ENCODE measurements at regions not wholly inside any gene's neighbourhood (a gene's known extent, or its start where the extent isn't known, plus 50 kb on each side); places are given as distances from the start of the nearest gene placed in this dataset.

DNA sequence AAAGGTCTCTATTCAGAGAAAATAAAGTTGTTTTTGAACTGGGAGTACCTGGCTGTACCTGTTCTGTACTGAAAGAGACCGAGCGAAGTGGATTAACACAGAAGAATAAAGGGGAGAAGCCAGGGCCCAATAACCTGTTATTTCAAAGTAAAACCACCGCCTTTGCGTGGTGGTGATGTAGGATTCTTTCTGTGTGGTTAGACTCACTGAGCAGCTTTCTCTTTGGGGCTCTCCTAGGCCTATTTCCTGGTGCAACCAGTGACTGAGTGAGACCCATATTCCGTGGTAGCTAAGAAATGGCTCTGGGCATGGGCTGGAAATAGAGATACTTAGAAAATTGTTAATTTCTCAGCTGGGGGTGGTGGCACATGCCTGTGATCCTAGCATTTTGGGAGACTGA is 99.9 kb downstream of the XCL2 start:
- TF ChIP-seq, protein P1, sequence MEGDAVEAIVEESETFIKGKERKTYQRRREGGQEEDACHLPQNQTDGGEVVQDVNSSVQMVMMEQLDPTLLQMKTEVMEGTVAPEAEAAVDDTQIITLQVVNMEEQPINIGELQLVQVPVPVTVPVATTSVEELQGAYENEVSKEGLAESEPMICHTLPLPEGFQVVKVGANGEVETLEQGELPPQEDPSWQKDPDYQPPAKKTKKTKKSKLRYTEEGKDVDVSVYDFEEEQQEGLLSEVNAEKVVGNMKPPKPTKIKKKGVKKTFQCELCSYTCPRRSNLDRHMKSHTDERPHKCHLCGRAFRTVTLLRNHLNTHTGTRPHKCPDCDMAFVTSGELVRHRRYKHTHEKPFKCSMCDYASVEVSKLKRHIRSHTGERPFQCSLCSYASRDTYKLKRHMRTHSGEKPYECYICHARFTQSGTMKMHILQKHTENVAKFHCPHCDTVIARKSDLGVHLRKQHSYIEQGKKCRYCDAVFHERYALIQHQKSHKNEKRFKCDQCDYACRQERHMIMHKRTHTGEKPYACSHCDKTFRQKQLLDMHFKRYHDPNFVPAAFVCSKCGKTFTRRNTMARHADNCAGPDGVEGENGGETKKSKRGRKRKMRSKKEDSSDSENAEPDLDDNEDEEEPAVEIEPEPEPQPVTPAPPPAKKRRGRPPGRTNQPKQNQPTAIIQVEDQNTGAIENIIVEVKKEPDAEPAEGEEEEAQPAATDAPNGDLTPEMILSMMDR (conservative IDR thresholded peaks at IDR 0.05; ENCODE audit: low read depth, low read length): no peak
- TF ChIP-seq EZH2 (IDR thresholded peaks at IDR 0.05; ENCODE audit: borderline replicate concordance, low read depth, low read length, poor library complexity, severe bottlenecking): no peak
- no peak for DNase-seq (ENCODE audit: low spot score)
- ChIA-PET POLR2A (ENCODE audit: low non-redundant PET) (no interaction called here), CTCF (interaction anchor here (1.0 to 1.6 kb wide), 2 partner anchors 102 to 134 kb away, joined by 3 to 9 read pairs; no protein-coding TSS in a partner anchor)
- Histone ChIP-seq H3K4me3 (ENCODE audit: low read depth, low read length, poor library complexity, severe bottlenecking) (no peak overlapping the region), H3K36me3 (ENCODE audit: insufficient read depth, low read length, poor library complexity, severe bottlenecking) (no peaks in the 10 kb centered on the region), H3K4me1 (ENCODE audit: insufficient read depth, low read length, poor library complexity, severe bottlenecking) (no peaks in the 10 kb centered on the region), H3K27ac (ENCODE audit: low read depth, low read length, poor library complexity, severe bottlenecking) (no peak overlapping the region), H3K9me3 (ENCODE audit: low read depth, low read length, poor library complexity, severe bottlenecking) (no peaks in the 10 kb centered on the region), H3K27me3 (replicated peaks; ENCODE audit: insufficient read depth, low read depth, low read length, poor library complexity) (no peaks in the 10 kb centered on the region)
- BruUV-seq (replicated peaks): no TSS peak
- intact Hi-C loops (cut with micrococcal nuclease; ENCODE audit: unreplicated experiment): no loop called here

DNA sequence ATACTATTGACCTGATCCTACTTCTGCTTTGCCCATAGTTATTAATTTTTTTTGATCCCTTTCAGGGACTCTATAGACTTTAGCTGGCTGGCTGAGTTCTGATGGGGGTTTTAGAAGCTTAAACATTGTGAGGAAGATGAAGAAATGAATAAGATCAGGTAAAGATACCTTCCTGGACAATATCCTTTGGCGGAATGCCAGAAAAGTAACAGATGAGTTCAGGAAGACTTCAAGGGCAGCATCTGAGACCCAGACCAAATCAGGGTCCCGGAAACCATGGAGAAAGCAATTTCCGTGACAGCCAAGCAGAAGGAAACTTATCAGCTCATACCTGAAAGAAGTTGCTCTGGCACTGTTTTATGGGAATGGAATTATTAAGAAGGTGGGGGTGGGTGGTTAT is 100.4 kb downstream of the XCL2 start:
- Histone ChIP-seq H3K4me3 (ENCODE audit: low read depth, low read length, poor library complexity, severe bottlenecking) (no peak overlapping the region), H3K36me3 (ENCODE audit: insufficient read depth, low read length, poor library complexity, severe bottlenecking) (no peaks in the 10 kb centered on the region), H3K9me3 (ENCODE audit: low read depth, low read length, poor library complexity, severe bottlenecking) (no peaks in the 10 kb centered on the region), H3K27me3 (replicated peaks; ENCODE audit: insufficient read depth, low read depth, low read length, poor library complexity) (no peaks in the 10 kb centered on the region), H3K27ac (ENCODE audit: low read depth, low read length, poor library complexity, severe bottlenecking) (no peak overlapping the region), H3K4me1 (ENCODE audit: insufficient read depth, low read length, poor library complexity, severe bottlenecking) (no peaks in the 10 kb centered on the region)
- BruUV-seq (replicated peaks): no TSS peak
- DNase-seq (ENCODE audit: low spot score): no peak
- CTCF ChIA-PET: interaction anchor here (1.0 to 1.6 kb wide), 3 partner anchors 100 to 134 kb away, joined by 3 to 9 read pairs (median 3); no protein-coding TSS in a partner anchor
- intact Hi-C loops (cut with micrococcal nuclease; ENCODE audit: unreplicated experiment): no loop called here
- POLR2A ChIA-PET (ENCODE audit: low non-redundant PET): interaction anchor here (0.5 kb wide), 1 partner anchor 166 kb away, joined by 4 read pairs; no protein-coding TSS in a partner anchor
- TF ChIP-seq, protein P1 (conservative IDR thresholded peaks at IDR 0.05; ENCODE audit: low read depth, low read length): no peak
- TF ChIP-seq EZH2 (IDR thresholded peaks at IDR 0.05; ENCODE audit: borderline replicate concordance, low read depth, low read length, poor library complexity, severe bottlenecking): no peak

DNA sequence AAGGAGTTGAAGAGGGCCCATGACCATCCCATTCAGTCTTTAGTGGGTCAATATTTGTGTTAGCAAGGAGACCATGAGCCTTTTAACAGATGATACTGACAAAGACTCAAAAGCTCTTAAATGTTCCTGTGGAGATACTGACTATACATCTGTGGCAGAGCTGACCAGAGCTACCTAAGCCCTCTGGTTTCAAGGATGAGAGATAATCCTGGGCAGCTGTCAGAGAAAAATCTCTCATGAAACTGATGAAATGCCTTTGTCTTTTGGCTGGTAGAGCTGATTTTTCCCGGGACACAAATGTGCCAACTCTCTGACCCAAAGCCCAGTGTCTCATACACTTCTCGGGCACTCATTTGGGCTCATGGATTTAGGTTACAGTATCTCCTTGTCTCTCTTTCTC is 100.9 kb downstream of the XCL2 start:
- POLR2A ChIA-PET (ENCODE audit: low non-redundant PET): interaction anchor here (0.5 kb wide), 1 partner anchor 166 kb away, joined by 4 read pairs; no protein-coding TSS in a partner anchor
- no peaks in the 10 kb centered on the region for H3K4me1 ChIP-seq (ENCODE audit: insufficient read depth, low read length, poor library complexity, severe bottlenecking)
- intact Hi-C loops (cut with micrococcal nuclease; ENCODE audit: unreplicated experiment): no loop called here
- no peak for DNase-seq (ENCODE audit: low spot score)
- no peak overlapping the region for H3K4me3 ChIP-seq (ENCODE audit: low read depth, low read length, poor library complexity, severe bottlenecking)
- no peak overlapping the region for H3K27ac ChIP-seq (ENCODE audit: low read depth, low read length, poor library complexity, severe bottlenecking)
- CTCF ChIA-PET: interaction anchor here (1.0 to 1.6 kb wide), 3 partner anchors 100 to 135 kb away, joined by 3 to 9 read pairs (median 3); no protein-coding TSS in a partner anchor
- no peaks in the 10 kb centered on the region for H3K36me3 ChIP-seq (ENCODE audit: insufficient read depth, low read length, poor library complexity, severe bottlenecking)
- no peaks in the 10 kb centered on the region for H3K9me3 ChIP-seq (ENCODE audit: low read depth, low read length, poor library complexity, severe bottlenecking)
- H3K27me3 ChIP-seq (replicated peaks; ENCODE audit: insufficient read depth, low read depth, low read length, poor library complexity): no peaks in the 10 kb centered on the region
- BruUV-seq (replicated peaks): no TSS peak
- TF ChIP-seq, protein P1 (conservative IDR thresholded peaks at IDR 0.05; ENCODE audit: low read depth, low read length): no peak
- TF ChIP-seq EZH2 (IDR thresholded peaks at IDR 0.05; ENCODE audit: borderline replicate concordance, low read depth, low read length, poor library complexity, severe bottlenecking): no peak

Measured in A673 (cell line).